Colonic mucosa (tissue), 4 donors: ENCODE measurements at regions not wholly inside any gene's neighbourhood (a gene's known extent, or its start where the extent isn't known, plus 50 kb on each side); places are given as distances from the start of the nearest gene placed in this dataset.

Experiments
- DNase-seq: peaks from one replicate; pipeline ENCODE4 v3.0.0-alpha.2; 2020
- H3K27ac ChIP-seq: fragments of 200-600 bp; one replicate; pipeline ENCODE4 v1.8.0; 2021
- H3K27me3 ChIP-seq: fragments of 200-600 bp; one replicate; pipeline ENCODE4 v1.8.0; 2021
- H3K36me3 ChIP-seq: fragments of 200-600 bp; one replicate; pipeline ENCODE4 v1.8.0; 2021
- H3K4me1 ChIP-seq: fragments of 200-600 bp; one replicate; pipeline ENCODE4 v1.8.0; 2021; ENCODE audit warnings: mild to moderate bottlenecking
- H3K4me3 ChIP-seq: fragments of 200-600 bp; one replicate; pipeline ENCODE4 v1.8.0; 2021
- H3K9ac ChIP-seq, 2 donors: one replicate each; pipeline ENCODE4 v1.7.0; 2013; ENCODE audit warnings: control low read depth in 2 of 2, low read depth in 2 of 2, low read length in 2 of 2
- H3K9me3 ChIP-seq: fragments of 200-600 bp; one replicate; pipeline ENCODE4 v1.8.0; 2021
- CTCF ChIP-seq: fragments of 200-600 bp; IDR thresholded peaks from one replicate; pipeline ENCODE4 v1.8.0; 2022; ENCODE audit warnings: antibody characterized with exemption, mild to moderate bottlenecking
- intact Hi-C: fragments of 100-400 bp; cut with DNase I; formaldehyde crosslinking; loops from one replicate; pipeline ENCODE4 v1.14.1; 2022
- donor health status: healthy.
- donor health status: DM: no; HTN: no; CAD: no.
- donor health status: DM: no; HTN: no; CAD: no.

- Histone ChIP-seq H3K9ac (no peak overlapping the region), H3K4me3 (no peak overlapping the region), H3K36me3 (no peaks in the 10 kb centered on the region), H3K9me3 (no peaks in the 10 kb centered on the region), H3K27me3 (no peaks in the 10 kb centered on the region), H3K27ac (no peak overlapping the region), H3K4me1 (no peaks in the 10 kb centered on the region)
- DNase-seq: no peak
- intact Hi-C loops: no loop called here
- no peak for TF ChIP-seq CTCF
These were observed 75.6 kb upstream of the HS3ST5 start for GRCh38 chr6:114418304-114418972.

DNA sequence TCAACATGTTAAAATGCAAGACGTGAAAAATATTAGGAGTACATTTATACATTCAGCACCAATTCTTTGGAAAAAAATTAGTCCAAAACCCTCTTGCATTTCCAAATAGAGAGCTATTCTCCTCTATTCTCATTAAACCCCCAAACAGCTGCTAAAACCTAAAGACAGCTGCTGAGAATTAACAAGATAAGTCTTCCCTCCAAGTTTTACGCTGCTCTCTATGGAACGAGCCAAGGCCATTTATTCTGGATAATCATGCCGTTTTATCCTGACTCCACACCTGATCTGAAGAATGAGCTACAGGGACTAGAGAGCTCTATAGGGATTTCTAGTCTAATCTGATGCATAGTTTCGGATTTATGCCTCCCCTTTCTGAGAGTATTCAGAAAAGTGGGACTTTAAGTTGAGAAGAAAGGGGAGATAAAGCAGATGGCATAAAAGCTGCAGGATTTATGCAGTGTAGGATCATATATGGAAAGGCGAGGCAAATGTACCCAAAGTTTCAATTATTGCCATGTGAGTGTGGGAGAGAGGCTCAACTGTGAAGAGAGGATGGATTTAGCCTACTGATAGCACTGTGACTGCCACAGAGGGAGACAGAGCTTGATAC, 64.7 kb upstream of the HS3ST5 start:
- Histone ChIP-seq H3K9ac (no peak overlapping the region), H3K27me3 (no peaks in the 10 kb centered on the region), H3K27ac (no peak overlapping the region), H3K4me3 (no peak overlapping the region), H3K9me3 (no peaks in the 10 kb centered on the region), H3K4me1 (no peaks in the 10 kb centered on the region), H3K36me3 (no peaks in the 10 kb centered on the region)
- DNase-seq: no peak
- intact Hi-C loops: no loop called here
- TF ChIP-seq CTCF: no peak

- H3K4me1 ChIP-seq: no peaks in the 10 kb centered on the region
- H3K27me3 ChIP-seq: no peaks in the 10 kb centered on the region
- no peak overlapping the region for H3K4me3 ChIP-seq
- no peak overlapping the region for H3K9ac ChIP-seq
- no peak for TF ChIP-seq CTCF
- DNase-seq: no peak
- intact Hi-C loops: no loop called here
- no peaks in the 10 kb centered on the region for H3K9me3 ChIP-seq
- H3K36me3 ChIP-seq: no peaks in the 10 kb centered on the region
- H3K27ac ChIP-seq: no peak overlapping the region
These were observed 61.6 kb upstream of the HS3ST5 start for GRCh38 chr6:114404339-114404955.

DNA sequence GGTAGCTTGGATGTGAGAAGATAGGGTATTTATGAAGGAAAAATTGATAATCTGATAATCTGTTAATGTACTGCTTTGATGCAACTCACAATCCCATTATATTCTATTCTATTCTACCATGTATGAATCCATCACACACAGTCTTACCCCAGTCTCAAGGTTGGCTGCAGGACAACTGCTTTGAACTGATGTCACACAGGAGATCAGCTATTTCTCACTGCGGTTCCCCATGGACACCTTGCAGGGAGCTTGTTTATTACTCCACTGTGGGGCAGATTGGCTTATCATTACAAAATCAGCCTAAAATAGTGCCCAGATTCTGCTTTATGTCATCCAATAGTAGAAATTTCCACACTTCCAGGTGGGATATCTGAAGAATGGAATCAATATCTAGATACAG, 61.0 kb upstream of the HS3ST5 start:
- no peak for TF ChIP-seq CTCF
- Histone ChIP-seq H3K4me1 (no peaks in the 10 kb centered on the region), H3K4me3 (no peak overlapping the region), H3K27me3 (no peaks in the 10 kb centered on the region), H3K36me3 (no peaks in the 10 kb centered on the region), H3K27ac (no peak overlapping the region), H3K9ac (no peak overlapping the region), H3K9me3 (no peaks in the 10 kb centered on the region)
- no peak for DNase-seq
- intact Hi-C loops: no loop called here

DNA sequence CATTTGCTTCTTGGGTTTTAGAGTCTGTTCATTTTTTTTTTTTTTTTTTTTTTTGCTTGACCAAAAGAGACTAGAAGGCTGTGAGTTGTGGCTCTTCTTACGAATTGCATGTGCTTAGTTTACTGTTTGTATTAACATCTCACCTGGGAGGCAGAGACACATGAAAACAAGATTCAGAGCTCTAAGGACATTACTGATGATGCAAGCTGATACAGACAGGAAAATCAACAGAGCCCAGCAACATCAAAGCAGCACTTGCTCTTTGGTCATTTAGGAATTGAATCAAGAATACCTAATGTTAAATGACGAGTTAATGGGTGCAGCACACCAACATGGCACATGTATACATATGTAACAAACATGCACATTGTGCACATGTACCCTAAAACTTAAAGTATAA, 55.7 kb upstream of the HS3ST5 start:
- no peak overlapping the region for H3K4me3 ChIP-seq
- no peak overlapping the region for H3K27ac ChIP-seq
- DNase-seq: no peak
- no peak for TF ChIP-seq CTCF
- H3K36me3 ChIP-seq: no peaks in the 10 kb centered on the region
- no peaks in the 10 kb centered on the region for H3K27me3 ChIP-seq
- no peaks in the 10 kb centered on the region for H3K9me3 ChIP-seq
- intact Hi-C loops: no loop called here
- no peaks in the 10 kb centered on the region for H3K4me1 ChIP-seq
- no peak overlapping the region for H3K9ac ChIP-seq
